NT2/D1 (cell line): ENCODE measurements at regions not wholly inside any gene's neighbourhood (a gene's known extent, or its start where the extent isn't known, plus 50 kb on each side); places are given as distances from the start of the nearest gene placed in this dataset.

Experiments used
- SUZ12 ChIP-seq: IDR thresholded peaks from 2 replicates; pipeline ENCODE4 v1.6.1; 2011; ENCODE audit not compliant: insufficient read length, insufficient read depth; ENCODE audit errors: extremely low read depth
- ZNF274 ChIP-seq: IDR thresholded peaks from 2 replicates; pipeline ENCODE4 v1.6.1; 2011; ENCODE audit warnings: mild to moderate bottlenecking, low read depth, low read length

- TF ChIP-seq SUZ12 (no peak), ZNF274 (no peak)
Observed at GRCh38 chr3:30332196-30333021, 274.0 kb upstream of the TGFBR2 start.
